AG04449 (cell line): ENCODE measurements at regions not wholly inside any gene's neighbourhood (a gene's known extent, or its start where the extent isn't known, plus 50 kb on each side); places are given as distances from the start of the nearest gene placed in this dataset.

Source experiments
- CTCF ChIA-PET: fragments of 350-600 bp; formaldehyde crosslinking; extraction: SDS; loops from one replicate; lab custom pipeline; 2021; ENCODE audit warnings: antibody characterized with exemption; lab: Yijun Ruan, JAX
- POLR2A ChIA-PET: fragments of 400-600, 350-600 bp; formaldehyde crosslinking; extraction: SDS; loops from one replicate; lab custom pipeline; 2020; ENCODE audit warnings: antibody characterized with exemption, inconsistent platforms; lab: Yijun Ruan, JAX
- DNase-seq: peaks from one replicate; pipeline ENCODE4 v3.0.0-alpha.2; 2010; ENCODE audit warnings: low read depth, low spot score
- H3K4me3 ChIP-seq: 2 replicates; pipeline ENCODE4 v1.5.1; 2011; ENCODE audit warnings: low read depth, mild to moderate bottlenecking, control low read depth, low read length
- TF ChIP-seq, protein P1 (sequence below): IDR thresholded peaks from one replicate; pipeline ENCODE4 v1.5.1; 2011; ENCODE audit warnings: mild to moderate bottlenecking, moderate library complexity, low read length, control low read depth, inconsistent platforms; ENCODE audit not compliant: insufficient read depth; ENCODE audit errors: missing control alignments

DNA sequence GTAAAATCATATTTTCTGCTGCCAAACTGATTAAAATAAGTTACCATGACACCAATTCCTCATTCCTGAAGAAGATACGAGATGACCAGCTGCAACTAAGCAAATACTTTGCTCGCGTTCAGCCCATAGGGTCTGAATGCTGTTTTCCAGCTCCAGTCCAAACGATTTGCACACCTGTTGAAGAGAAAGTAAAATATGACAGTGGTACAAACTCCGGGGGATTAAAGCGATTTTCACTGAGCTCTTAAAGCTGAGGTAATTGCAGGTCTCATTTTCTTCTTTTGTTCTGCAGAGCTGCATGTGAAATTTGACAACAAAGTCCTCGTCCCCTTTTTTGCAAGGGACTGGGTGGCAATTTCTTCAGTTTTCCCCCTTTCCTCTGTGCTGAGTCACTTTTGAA lies 118.4 kb downstream of the NR2F2 start:
- H3K4me3 ChIP-seq = no peak overlapping the region
- ChIA-PET CTCF (no interaction called here), POLR2A (no interaction called here)
- TF ChIP-seq, protein P1, sequence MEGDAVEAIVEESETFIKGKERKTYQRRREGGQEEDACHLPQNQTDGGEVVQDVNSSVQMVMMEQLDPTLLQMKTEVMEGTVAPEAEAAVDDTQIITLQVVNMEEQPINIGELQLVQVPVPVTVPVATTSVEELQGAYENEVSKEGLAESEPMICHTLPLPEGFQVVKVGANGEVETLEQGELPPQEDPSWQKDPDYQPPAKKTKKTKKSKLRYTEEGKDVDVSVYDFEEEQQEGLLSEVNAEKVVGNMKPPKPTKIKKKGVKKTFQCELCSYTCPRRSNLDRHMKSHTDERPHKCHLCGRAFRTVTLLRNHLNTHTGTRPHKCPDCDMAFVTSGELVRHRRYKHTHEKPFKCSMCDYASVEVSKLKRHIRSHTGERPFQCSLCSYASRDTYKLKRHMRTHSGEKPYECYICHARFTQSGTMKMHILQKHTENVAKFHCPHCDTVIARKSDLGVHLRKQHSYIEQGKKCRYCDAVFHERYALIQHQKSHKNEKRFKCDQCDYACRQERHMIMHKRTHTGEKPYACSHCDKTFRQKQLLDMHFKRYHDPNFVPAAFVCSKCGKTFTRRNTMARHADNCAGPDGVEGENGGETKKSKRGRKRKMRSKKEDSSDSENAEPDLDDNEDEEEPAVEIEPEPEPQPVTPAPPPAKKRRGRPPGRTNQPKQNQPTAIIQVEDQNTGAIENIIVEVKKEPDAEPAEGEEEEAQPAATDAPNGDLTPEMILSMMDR = no peak
- DNase-seq = no peak

DNA sequence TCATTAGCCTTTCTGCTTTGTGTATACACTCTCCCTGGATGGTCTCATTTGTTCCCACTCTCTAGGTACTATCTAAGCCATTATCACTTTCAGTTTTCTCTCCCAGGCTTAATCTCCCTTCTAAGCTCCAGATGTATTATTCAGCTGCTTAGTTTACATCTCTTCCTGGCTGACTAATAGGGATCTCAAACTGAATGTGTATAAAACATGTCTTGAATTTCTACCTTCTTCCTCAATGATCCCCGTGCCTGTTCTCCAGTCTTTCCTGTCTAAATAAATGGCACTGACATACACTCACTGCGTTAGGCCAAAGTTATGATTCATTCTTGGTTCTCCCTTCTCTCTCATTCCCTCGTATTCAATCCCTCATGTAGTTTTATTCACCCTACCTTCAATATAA lies 127.3 kb downstream of the NR2F2 start:
- TF ChIP-seq, protein P1 = no peak
- DNase-seq = no peak
- no peak overlapping the region for H3K4me3 ChIP-seq
- POLR2A ChIA-PET = no interaction called here
- CTCF ChIA-PET = no interaction called here

DNA sequence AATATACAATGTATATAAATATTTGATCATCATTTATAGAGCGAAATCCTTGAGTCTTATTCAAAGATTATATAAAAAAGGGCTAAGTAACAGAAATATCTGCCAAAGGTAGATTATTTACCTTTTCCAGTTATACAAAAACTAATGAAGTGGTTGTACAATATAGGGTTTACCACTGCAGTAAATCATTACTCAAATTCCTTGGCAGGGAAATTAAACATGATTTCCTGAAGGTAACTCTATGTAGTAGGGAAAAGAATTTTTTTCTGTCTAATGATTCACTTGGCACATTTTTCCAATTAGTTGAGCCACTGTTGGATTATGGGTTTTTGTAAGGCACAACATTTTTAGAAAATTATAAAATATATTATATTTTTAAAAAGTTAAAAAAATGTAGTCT lies 129.6 kb downstream of the NR2F2 start:
- DNase-seq = no peak
- TF ChIP-seq, protein P1 = no peak
- H3K4me3 ChIP-seq = no peak overlapping the region
- POLR2A ChIA-PET = no interaction called here
- CTCF ChIA-PET = no interaction called here

DNA sequence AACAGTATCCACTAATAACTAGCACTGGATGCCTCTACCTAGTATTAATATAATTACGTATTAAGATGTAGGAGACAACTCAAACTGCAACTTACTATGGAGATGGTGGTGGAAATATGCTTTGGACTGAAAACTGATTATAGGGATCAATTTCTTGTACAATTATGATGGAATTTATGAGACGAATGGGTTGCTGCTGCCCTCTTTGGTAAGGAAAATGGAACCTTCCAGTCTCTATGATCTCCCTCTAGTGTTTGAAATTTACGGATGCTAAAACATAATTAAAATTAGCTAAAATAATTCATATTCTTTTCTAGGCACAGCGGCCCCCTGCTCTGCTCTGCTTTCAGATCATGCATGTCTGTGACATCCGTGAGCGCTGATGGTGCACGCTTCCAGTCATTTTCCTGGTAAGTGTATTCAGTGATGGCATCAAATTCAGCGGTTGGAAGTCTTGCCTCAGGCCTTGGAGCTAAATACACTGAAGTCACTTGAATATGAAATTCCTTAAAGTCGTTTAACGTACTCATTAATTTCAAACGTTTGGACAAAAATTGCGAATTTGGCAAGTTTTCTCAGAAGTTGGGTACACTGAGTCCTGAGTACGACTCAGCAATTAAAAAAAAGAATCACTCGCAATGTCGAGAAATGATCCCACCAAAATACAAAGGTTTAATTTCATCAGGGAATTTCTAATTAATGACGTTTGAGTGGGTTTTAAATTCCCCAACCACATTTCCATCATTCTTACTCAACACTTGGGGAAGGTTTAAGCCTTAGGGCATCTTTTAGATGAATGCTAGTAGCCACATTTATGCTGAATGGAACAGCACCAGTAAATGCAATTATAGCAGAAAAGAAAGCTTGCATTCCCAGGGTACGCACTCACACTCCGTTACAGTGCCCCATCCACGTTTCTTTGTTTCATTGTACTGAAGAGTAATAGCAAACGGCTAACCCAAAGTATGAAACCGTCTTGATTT lies 132.6 kb downstream of the NR2F2 start:
- TF ChIP-seq, protein P1 = no peak
- ChIA-PET CTCF (interaction anchor here (1.0 kb wide), 1 partner anchor 105 kb away, joined by 5 read pairs; no protein-coding TSS in a partner anchor), POLR2A (no interaction called here)
- H3K4me3 ChIP-seq = no peak overlapping the region
- DNase-seq = no peak

DNA sequence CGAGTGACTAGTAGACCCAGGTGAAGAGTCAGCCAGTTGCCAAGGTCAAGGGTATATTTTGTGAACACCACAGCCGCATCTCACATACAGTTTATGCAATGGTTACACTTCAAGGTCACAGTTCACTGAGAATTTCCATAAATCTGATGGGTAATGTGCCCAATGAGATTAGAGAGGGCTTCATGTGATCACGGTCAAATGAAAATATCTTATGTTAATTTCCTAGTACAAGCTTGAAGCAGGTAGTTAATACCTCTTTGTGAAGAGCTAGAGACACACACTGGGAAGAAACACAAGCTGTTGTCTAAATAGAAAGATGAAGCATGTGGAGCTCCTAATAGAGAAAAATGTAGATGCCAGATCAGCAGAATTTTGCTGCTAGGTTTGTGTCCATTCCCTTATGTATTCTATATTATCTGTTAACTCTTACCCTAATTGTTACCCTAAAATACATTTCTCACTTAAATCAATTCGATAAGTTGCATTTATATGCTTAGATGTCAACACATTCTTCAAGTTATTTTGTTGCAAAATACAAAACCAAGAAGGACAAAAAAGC lies 136.0 kb downstream of the NR2F2 start:
- ChIA-PET CTCF (no interaction called here), POLR2A (no interaction called here)
- no peak overlapping the region for H3K4me3 ChIP-seq
- DNase-seq = no peak
- TF ChIP-seq, protein P1 = no peak

DNA sequence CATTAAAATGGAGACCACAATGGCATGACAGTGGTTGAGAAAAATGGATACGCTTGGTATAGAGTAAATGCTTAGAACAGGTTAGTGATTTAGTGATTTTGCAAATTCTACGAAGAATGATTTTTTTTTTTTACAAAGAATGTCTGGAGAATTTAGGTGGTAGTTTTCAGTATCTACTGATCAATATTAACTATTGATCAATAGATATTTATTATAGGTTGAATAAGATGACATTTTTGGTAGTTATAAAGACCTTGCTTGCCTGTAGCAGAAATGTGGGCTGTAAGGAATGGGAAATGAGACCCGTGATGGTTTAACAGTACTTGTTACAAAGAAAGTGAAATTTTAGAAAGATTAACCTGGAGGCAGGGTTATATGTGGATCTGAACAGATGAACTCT lies 137.5 kb downstream of the NR2F2 start:
- TF ChIP-seq, protein P1 = no peak
- DNase-seq = no peak
- POLR2A ChIA-PET = no interaction called here
- CTCF ChIA-PET = no interaction called here
- H3K4me3 ChIP-seq = no peak overlapping the region
